ENCODE measurements at regions not wholly inside any gene's neighbourhood (a gene's known extent, or its start where the extent isn't known, plus 50 kb on each side); places are given as distances from the start of the nearest gene placed in this dataset.

- TF ChIP-seq ZNF274 (IDR thresholded peaks at IDR 0.05; ENCODE audit: low read depth, low read length) (no peak), CTCF (IDR thresholded peaks at IDR 0.05 in 2 of 3, conservative IDR thresholded peaks at IDR 0.05 in 1 of 3; ENCODE audit: borderline replicate concordance in 1 of 3, insufficient read depth in 1 of 3, low read depth in 2 of 3, low read length in 2 of 3) (no peak), EZH2 (IDR thresholded peaks at IDR 0.05) (no peak), POLR2A (IDR thresholded peaks at IDR 0.05; ENCODE audit: borderline replicate concordance, extremely low read depth, insufficient read depth, insufficient read length) (no peak), SP1 (IDR thresholded peaks at IDR 0.05; ENCODE audit: low read depth) (no peak), ZBTB33 (IDR thresholded peaks at IDR 0.05; ENCODE audit: extremely low read depth, insufficient replicate concordance, low read length) (no peak), FOSL1 (IDR thresholded peaks at IDR 0.05; ENCODE audit: low read depth) (no peak), EZH2phosphoT487 (IDR thresholded peaks at IDR 0.05; ENCODE audit: borderline replicate concordance) (no peak)
Observed at GRCh38 chr2:5794012-5794411, 101.8 kb downstream of the SOX11 start.

Data from HCT116 (cell line).